ENCODE measurements at regions not wholly inside any gene's neighbourhood (a gene's known extent, or its start where the extent isn't known, plus 50 kb on each side); places are given as distances from the start of the nearest gene placed in this dataset.

DNA sequence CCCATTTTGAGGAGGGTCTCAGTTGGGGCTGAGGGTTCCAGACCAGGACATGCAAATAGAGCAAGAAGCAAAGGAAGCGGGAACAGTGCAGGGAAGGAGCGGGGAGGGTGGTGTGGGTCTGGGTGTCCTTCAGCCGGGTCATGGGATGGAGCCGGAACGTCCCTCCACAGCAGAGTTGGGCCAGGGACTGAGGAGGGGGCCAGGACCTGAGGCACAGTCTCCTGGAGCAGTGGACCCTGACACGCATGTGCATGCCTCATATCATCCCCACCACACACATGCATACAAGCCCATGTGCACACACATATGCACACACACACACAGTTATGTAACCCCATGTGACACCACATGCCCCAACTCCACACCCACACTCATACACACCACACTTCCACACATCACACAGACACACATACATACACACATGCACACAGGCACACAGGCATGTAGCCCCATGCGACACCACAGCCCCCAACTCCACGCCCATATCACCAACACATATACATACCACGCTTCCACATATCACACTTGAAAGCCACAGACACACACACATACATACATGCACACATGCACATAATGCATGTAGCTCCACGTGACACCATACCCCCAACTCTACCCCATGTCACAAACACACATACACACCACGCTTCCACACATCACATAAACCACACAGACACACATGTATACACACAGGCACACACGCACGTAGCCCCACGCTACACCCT is 1026.6 kb downstream of the BRD1 start:
- no peaks in the 10 kb centered on the region for H3K36me3 ChIP-seq (ENCODE audit: control insufficient read depth, insufficient read depth, low read length)
- H3K27me3 ChIP-seq (ENCODE audit: control insufficient read depth, insufficient read depth, low read length): no peaks in the 10 kb centered on the region
- TF ChIP-seq, protein P1, sequence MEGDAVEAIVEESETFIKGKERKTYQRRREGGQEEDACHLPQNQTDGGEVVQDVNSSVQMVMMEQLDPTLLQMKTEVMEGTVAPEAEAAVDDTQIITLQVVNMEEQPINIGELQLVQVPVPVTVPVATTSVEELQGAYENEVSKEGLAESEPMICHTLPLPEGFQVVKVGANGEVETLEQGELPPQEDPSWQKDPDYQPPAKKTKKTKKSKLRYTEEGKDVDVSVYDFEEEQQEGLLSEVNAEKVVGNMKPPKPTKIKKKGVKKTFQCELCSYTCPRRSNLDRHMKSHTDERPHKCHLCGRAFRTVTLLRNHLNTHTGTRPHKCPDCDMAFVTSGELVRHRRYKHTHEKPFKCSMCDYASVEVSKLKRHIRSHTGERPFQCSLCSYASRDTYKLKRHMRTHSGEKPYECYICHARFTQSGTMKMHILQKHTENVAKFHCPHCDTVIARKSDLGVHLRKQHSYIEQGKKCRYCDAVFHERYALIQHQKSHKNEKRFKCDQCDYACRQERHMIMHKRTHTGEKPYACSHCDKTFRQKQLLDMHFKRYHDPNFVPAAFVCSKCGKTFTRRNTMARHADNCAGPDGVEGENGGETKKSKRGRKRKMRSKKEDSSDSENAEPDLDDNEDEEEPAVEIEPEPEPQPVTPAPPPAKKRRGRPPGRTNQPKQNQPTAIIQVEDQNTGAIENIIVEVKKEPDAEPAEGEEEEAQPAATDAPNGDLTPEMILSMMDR (IDR thresholded peaks at IDR 0.05; ENCODE audit: insufficient read depth, low read length, severe bottlenecking): no peak
- DNase-seq (ENCODE audit: low read depth): no peak
- FAIRE-seq: peak; percentile 96
- no peak overlapping the region for H3K4me3 ChIP-seq (ENCODE audit: low read depth, low read length)

DNA sequence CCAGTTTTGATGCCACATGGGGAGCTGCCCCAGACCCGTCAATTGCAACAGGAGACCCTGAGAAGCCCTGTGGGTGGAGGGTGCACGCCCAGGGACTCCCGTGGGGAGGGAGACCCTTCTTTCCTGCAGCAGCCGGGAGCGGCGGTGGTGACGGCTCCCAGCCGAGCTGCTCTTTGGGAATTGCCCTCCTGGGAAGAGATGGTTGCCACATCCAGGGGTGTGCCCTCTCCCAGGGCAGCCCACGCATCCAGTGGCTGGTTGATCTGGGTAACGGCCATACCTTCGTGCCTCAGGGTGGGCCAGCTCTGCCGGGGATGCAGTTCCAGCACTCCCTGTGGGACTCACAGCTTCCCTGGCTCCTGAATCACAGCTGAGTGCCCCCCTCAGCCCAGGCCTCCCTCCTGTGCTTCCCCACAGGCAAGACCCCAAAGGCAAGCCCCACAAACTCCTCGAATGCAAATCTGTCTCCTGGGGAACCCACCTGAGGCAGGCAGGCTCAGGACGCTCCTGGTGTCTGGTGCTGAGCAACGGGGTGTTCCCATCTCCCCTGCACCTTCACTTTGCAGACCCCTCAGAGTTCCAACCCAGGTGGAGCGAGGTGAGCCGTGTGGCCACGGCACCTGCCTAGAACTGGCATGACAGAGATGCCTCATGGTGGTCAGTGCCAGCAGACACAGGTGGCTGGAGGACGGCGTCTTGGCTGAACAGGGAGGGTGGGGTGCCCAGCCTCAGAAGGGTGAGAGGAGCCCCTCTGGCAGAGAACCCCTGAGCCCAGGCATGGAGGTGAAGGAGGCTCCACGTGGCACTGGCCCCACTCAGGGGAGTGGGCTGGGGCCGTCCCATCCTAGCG is 1027.4 kb downstream of the BRD1 start:
- no peak for DNase-seq (ENCODE audit: low read depth)

DNA sequence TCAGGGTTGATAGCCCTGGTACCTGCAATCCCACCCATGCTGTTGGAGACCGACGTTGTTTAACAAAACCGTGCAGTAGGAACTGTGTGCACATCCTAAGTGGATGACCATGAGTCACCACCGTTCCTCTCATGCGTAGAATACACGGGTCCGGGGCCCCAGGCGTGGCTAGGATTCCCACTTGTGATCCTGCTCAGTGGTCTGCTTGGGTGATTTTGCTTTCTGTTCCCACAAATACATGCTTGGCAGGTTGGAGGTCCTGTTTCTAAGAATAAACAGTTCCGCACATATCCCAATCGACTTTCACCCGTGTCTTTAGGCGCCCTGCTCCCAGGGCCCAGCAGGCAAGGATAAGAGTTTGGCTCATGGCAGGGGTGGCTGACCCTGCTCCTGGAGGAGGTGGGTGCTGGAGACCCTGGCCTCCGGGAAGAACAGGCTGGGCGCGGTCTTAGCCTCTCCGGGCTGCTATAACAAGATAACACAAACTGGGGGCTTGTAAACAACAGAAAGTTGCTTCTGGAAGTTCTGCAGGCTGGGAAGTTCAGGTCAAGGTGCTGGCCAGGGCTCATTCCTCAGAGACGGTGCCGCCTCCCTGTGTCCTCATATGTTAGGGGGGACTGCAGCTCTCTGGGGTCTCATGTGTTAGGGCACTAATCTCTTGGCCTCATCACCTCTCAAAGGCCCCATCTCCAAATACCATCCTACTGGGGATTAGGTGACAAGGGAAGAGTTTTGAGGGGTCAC is 1028.3 kb downstream of the BRD1 start:
- Histone ChIP-seq H3K36me3 (ENCODE audit: control insufficient read depth, insufficient read depth, low read length) (no peaks in the 10 kb centered on the region), H3K4me3 (ENCODE audit: low read depth, low read length) (no peak overlapping the region), H3K27me3 (ENCODE audit: control insufficient read depth, insufficient read depth, low read length) (no peaks in the 10 kb centered on the region)
- no peak for FAIRE-seq
- TF ChIP-seq, protein P1 (IDR thresholded peaks at IDR 0.05; ENCODE audit: insufficient read depth, low read length, severe bottlenecking): no peak
- no peak for DNase-seq (ENCODE audit: low read depth)

More for the DNA sequence above, 1027.4 kb downstream of the BRD1 start:
- no peak for FAIRE-seq
- no peaks in the 10 kb centered on the region for H3K27me3 ChIP-seq (ENCODE audit: control insufficient read depth, insufficient read depth, low read length)
- TF ChIP-seq, protein P1 (IDR thresholded peaks at IDR 0.05; ENCODE audit: insufficient read depth, low read length, severe bottlenecking): no peak
- no peaks in the 10 kb centered on the region for H3K36me3 ChIP-seq (ENCODE audit: control insufficient read depth, insufficient read depth, low read length)
- no peak overlapping the region for H3K4me3 ChIP-seq (ENCODE audit: low read depth, low read length)

DNA sequence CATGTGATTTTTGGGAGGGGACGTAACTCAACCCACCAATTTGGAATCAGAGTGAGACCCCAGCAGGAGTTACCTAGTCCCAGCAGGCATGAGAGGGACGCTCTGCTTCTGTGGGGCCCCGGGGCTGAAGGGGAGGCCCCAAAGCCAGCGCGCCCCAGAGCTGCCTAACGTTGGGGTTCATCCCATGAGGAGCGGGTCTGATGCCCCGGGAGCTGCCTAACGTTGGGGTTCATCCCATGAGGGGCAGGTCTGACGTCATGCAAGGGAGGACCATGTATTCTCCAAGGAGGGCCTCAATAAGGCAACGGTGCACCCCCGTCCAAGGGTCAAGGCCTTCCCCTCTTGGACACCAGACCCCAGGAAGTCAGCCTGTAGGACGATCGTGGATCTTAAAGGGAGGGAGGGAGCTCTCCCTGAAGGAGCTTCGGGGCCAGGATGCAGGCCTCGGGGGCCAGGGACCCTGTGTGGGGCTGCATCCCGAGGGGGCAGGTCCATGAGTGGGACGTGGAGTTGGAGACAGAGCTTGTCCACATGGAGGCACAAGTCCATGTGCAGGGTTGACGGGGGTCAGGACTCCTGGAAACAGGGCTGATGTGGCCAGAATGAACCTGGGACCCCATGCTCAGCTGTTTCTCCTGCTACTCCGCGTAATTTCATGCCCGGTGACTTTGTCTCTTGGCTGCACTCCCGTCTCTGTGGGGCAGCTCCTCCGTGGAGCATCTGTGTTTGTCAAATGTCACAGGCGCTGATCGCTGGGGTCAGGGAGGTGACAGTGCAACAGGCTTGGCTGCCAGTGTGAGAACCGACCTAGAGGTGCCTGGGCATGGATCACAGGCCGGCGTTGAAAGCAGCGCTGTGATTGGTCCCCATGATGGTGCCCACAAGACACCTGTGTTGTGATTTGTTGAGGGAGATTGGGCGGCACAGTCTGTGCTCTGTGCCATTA is 1029.1 kb downstream of the BRD1 start:
- Histone ChIP-seq H3K27me3 (ENCODE audit: control insufficient read depth, insufficient read depth, low read length) (no peaks in the 10 kb centered on the region), H3K36me3 (ENCODE audit: control insufficient read depth, insufficient read depth, low read length) (no peaks in the 10 kb centered on the region), H3K4me3 (ENCODE audit: low read depth, low read length) (no peak overlapping the region)
- FAIRE-seq: no peak
- TF ChIP-seq, protein P1 (IDR thresholded peaks at IDR 0.05; ENCODE audit: insufficient read depth, low read length, severe bottlenecking): no peak
- DNase-seq (ENCODE audit: low read depth): no peak

DNA sequence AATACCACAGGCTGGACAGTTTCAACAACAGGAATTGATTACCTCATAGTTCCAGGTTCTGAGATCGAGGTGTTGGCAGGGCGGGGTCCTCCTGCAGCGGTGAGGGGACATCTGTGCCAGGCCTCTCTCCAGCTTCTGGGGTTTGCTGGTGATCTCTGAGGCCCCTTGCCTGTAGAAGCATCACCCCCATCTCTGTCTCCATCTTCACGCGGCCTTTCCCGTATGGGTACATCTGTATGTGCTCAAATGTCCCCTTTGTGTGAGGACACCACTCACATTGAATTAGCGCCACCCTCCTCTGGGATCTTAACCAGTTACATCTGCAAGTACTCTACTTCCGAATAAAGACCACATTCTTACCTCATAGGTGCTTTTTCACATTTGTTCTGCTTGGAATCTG is 1029.9 kb downstream of the BRD1 start:
- H3K4me3 ChIP-seq (ENCODE audit: low read depth, low read length): no peak overlapping the region
- FAIRE-seq (peak; percentile 40), DNase-seq (ENCODE audit: low read depth) (no peak)
- H3K36me3 ChIP-seq (ENCODE audit: control insufficient read depth, insufficient read depth, low read length): no peaks in the 10 kb centered on the region
- TF ChIP-seq, protein P1 (IDR thresholded peaks at IDR 0.05; ENCODE audit: insufficient read depth, low read length, severe bottlenecking): no peak
- H3K27me3 ChIP-seq (ENCODE audit: control insufficient read depth, insufficient read depth, low read length): no peaks in the 10 kb centered on the region

Data from bronchial epithelial cell (primary cell).